ENCODE measurements at regions not wholly inside any gene's neighbourhood (a gene's known extent, or its start where the extent isn't known, plus 50 kb on each side); places are given as distances from the start of the nearest gene placed in this dataset.

DNA sequence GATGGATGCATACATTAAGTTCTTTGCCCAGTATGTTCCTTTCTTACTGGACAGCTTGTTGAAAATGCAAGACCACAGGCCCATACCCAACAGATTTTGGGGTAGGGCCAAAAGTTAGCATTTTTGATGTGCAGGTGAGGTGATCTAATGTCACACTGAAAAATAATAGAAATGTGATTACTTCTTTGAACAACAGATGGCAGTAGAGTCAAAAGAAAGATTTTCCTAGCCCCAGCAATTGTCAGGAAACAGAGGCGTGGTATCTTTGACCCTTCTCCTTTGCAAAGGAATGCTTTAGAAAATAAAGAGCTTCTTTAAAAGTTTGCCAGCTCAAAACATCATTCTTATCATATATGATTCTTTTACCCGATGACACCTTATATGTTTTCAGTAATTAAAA lies 343.6 kb upstream of the SYT4 start:
- ChIA-PET CTCF (interaction anchor here (0.6 to 4.8 kb wide), 11 partner anchors 9 to 1819 kb away, joined by 3 to 36 read pairs (median 4); no protein-coding TSS in a partner anchor), POLR2A (no interaction called here)
- Histone ChIP-seq H3K27ac (ENCODE audit: insufficient read depth in 1 of 2, low read depth in 1 of 2, low read length in 2 of 2, poor library complexity in 1 of 2, severe bottlenecking in 2 of 2) (no peak overlapping the region), H3K9me3 (ENCODE audit: control extremely low read depth in 1 of 5, control insufficient read depth in 4 of 5, insufficient read depth in 2 of 5, low read depth in 1 of 5, low read length in 4 of 5) (no peaks in the 10 kb centered on the region), H3K36me3 (ENCODE audit: control insufficient read depth in 4 of 4, insufficient read depth in 4 of 4, low read length in 3 of 4) (no peaks in the 10 kb centered on the region), H3K4me1 (ENCODE audit: control extremely low read depth in 1 of 4, control insufficient read depth in 4 of 4, insufficient read depth in 4 of 4, low read length in 3 of 4) (no peaks in the 10 kb centered on the region), H3K27me3 (replicated peaks in 2 of 5; ENCODE audit: control insufficient read depth in 4 of 5, insufficient read depth in 5 of 5, low read length in 4 of 5) (no peaks in the 10 kb centered on the region), H3K4me3 (ENCODE audit: control insufficient read depth in 1 of 7, extremely low read depth in 1 of 7, insufficient read depth in 4 of 7, low read depth in 2 of 7, low read length in 6 of 7) (no peak overlapping the region)
- peak; percentile 20 to 36 (median 27) for DNase-seq
- WGBS (ENCODE audit: insufficient coverage): 0% methylated on average over 1 of the region's 2 CpGs

DNA sequence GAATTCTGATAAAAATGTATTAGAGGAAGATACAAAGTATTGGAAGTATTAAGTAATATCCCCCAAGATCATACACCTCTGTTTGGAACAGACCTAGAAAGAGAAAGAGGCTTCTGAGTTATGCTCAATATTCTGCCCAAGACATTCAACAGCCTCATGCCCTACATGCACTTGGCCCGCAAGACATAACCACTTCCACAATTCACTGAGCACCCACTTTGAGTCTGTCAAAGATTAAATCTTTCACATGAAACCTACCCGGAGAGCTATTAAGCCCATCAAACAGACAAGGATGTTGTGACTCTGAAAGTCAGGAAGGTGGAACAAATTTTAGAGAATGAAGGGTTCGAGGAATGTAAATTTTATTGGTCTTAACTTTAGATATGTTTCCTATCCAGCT lies 344.7 kb upstream of the SYT4 start:
- Histone ChIP-seq H3K27ac (ENCODE audit: insufficient read depth in 1 of 2, low read depth in 1 of 2, low read length in 2 of 2, poor library complexity in 1 of 2, severe bottlenecking in 2 of 2) (no peak overlapping the region), H3K9me3 (ENCODE audit: control extremely low read depth in 1 of 5, control insufficient read depth in 4 of 5, insufficient read depth in 2 of 5, low read depth in 1 of 5, low read length in 4 of 5) (no peaks in the 10 kb centered on the region), H3K4me3 (ENCODE audit: control insufficient read depth in 1 of 7, extremely low read depth in 1 of 7, insufficient read depth in 4 of 7, low read depth in 2 of 7, low read length in 6 of 7) (no peak overlapping the region), H3K36me3 (ENCODE audit: control insufficient read depth in 4 of 4, insufficient read depth in 4 of 4, low read length in 3 of 4) (no peaks in the 10 kb centered on the region), H3K27me3 (replicated peaks in 2 of 5; ENCODE audit: control insufficient read depth in 4 of 5, insufficient read depth in 5 of 5, low read length in 4 of 5) (no peaks in the 10 kb centered on the region), H3K4me1 (ENCODE audit: control extremely low read depth in 1 of 4, control insufficient read depth in 4 of 4, insufficient read depth in 4 of 4, low read length in 3 of 4) (no peaks in the 10 kb centered on the region)
- CTCF ChIA-PET: interaction anchor here (0.8 to 4.8 kb wide), 5 partner anchors 10 to 1764 kb away, joined by 3 to 36 read pairs (median 4); no protein-coding TSS in a partner anchor
- POLR2A ChIA-PET: no interaction called here
- peak in 2 of 3 donors; percentile 22 to 45 for DNase-seq
- WGBS (ENCODE audit: insufficient coverage): 75% methylated on average over 1 of the region's 3 CpGs

- Histone ChIP-seq H3K4me1 (ENCODE audit: control extremely low read depth in 1 of 4, control insufficient read depth in 4 of 4, insufficient read depth in 4 of 4, low read length in 3 of 4) (no peaks in the 10 kb centered on the region), H3K4me3 (ENCODE audit: control insufficient read depth in 1 of 7, extremely low read depth in 1 of 7, insufficient read depth in 4 of 7, low read depth in 2 of 7, low read length in 6 of 7) (no peak overlapping the region), H3K36me3 (ENCODE audit: control insufficient read depth in 4 of 4, insufficient read depth in 4 of 4, low read length in 3 of 4) (no peaks in the 10 kb centered on the region), H3K27ac (ENCODE audit: insufficient read depth in 1 of 2, low read depth in 1 of 2, low read length in 2 of 2, poor library complexity in 1 of 2, severe bottlenecking in 2 of 2) (no peak overlapping the region), H3K27me3 (replicated peaks in 2 of 5; ENCODE audit: control insufficient read depth in 4 of 5, insufficient read depth in 5 of 5, low read length in 4 of 5) (no peaks in the 10 kb centered on the region), H3K9me3 (ENCODE audit: control extremely low read depth in 1 of 5, control insufficient read depth in 4 of 5, insufficient read depth in 2 of 5, low read depth in 1 of 5, low read length in 4 of 5) (no peaks in the 10 kb centered on the region)
- WGBS (ENCODE audit: insufficient coverage): 100% methylated on average over 1 of the region's 1 CpG
- DNase-seq: no peak
- ChIA-PET CTCF (interaction anchor here (4.8 kb wide), 1 partner anchor 1760 kb away, joined by 36 read pairs; no protein-coding TSS in a partner anchor), POLR2A (no interaction called here)
These were observed 348.3 kb upstream of the SYT4 start for GRCh38 chr18:43625582-43625981.

DNA sequence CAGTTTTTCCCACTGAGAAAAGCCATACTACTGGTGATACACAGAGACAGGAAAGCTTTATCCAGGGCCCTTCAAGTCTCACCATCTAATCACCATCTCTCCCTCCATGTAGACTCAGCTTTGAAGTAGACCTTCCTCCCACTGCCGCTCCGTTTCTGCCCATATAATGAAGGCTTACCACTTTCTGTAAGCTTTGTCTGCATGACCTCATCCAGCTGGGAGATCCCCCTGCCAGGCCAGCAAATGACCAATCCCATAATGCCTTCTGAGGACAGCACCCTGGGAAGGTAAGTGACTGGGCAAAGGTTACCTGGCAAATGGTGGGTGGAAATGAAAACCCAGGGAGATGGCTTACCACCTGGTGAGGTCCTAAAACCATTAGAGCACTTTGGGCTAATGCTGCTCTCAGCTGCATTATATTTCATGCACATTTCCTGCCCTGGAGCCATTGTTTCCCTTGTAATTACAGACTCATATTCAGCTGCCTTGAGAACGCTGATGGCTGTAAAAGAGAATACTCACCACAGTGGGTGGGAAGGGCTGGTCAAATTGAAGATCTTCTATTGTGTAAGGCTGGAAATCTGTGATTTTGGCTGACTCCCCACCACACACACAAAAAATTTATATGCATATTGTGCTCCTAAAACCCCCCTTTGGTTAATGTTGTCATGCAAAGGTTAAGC lies 350.7 kb upstream of the SYT4 start:
- no peak for DNase-seq
- no peaks in the 10 kb centered on the region for H3K27me3 ChIP-seq (replicated peaks in 2 of 5; ENCODE audit: control insufficient read depth in 4 of 5, insufficient read depth in 5 of 5, low read length in 4 of 5)
- POLR2A ChIA-PET: no interaction called here
- no peak overlapping the region for H3K27ac ChIP-seq (ENCODE audit: insufficient read depth in 1 of 2, low read depth in 1 of 2, low read length in 2 of 2, poor library complexity in 1 of 2, severe bottlenecking in 2 of 2)
- 60% methylated on average over 1 of the region's 3 CpGs for WGBS (ENCODE audit: insufficient coverage)
- H3K9me3 ChIP-seq (ENCODE audit: control extremely low read depth in 1 of 5, control insufficient read depth in 4 of 5, insufficient read depth in 2 of 5, low read depth in 1 of 5, low read length in 4 of 5): no peaks in the 10 kb centered on the region
- no peaks in the 10 kb centered on the region for H3K4me1 ChIP-seq (ENCODE audit: control extremely low read depth in 1 of 4, control insufficient read depth in 4 of 4, insufficient read depth in 4 of 4, low read length in 3 of 4)
- CTCF ChIA-PET: no interaction called here
- H3K36me3 ChIP-seq (ENCODE audit: control insufficient read depth in 4 of 4, insufficient read depth in 4 of 4, low read length in 3 of 4): no peaks in the 10 kb centered on the region
- H3K4me3 ChIP-seq (ENCODE audit: control insufficient read depth in 1 of 7, extremely low read depth in 1 of 7, insufficient read depth in 4 of 7, low read depth in 2 of 7, low read length in 6 of 7): no peak overlapping the region

GRCh38 chr18:43634994-43635393 lies 357.7 kb upstream of the SYT4 start:
- WGBS (ENCODE audit: insufficient coverage): no CpG with 5 or more reads among the region's 2 CpGs
- Histone ChIP-seq H3K36me3 (ENCODE audit: control insufficient read depth in 4 of 4, insufficient read depth in 4 of 4, low read length in 3 of 4) (no peaks in the 10 kb centered on the region), H3K4me3 (ENCODE audit: control insufficient read depth in 1 of 7, extremely low read depth in 1 of 7, insufficient read depth in 4 of 7, low read depth in 2 of 7, low read length in 6 of 7) (no peak overlapping the region), H3K27ac (ENCODE audit: insufficient read depth in 1 of 2, low read depth in 1 of 2, low read length in 2 of 2, poor library complexity in 1 of 2, severe bottlenecking in 2 of 2) (no peak overlapping the region), H3K27me3 (replicated peaks in 2 of 5; ENCODE audit: control insufficient read depth in 4 of 5, insufficient read depth in 5 of 5, low read length in 4 of 5) (no peaks in the 10 kb centered on the region), H3K4me1 (ENCODE audit: control extremely low read depth in 1 of 4, control insufficient read depth in 4 of 4, insufficient read depth in 4 of 4, low read length in 3 of 4) (no peaks in the 10 kb centered on the region), H3K9me3 (ENCODE audit: control extremely low read depth in 1 of 5, control insufficient read depth in 4 of 5, insufficient read depth in 2 of 5, low read depth in 1 of 5, low read length in 4 of 5) (no peaks in the 10 kb centered on the region)
- POLR2A ChIA-PET: no interaction called here
- CTCF ChIA-PET: interaction anchor here (1.4 kb wide), 1 partner anchor 10 kb away, joined by 3 read pairs; no protein-coding TSS in a partner anchor
- DNase-seq: no peak

GRCh38 chr18:43635397-43635796 lies 358.1 kb upstream of the SYT4 start:
- H3K4me1 ChIP-seq (ENCODE audit: control extremely low read depth in 1 of 4, control insufficient read depth in 4 of 4, insufficient read depth in 4 of 4, low read length in 3 of 4): no peaks in the 10 kb centered on the region
- DNase-seq: no peak
- POLR2A ChIA-PET: no interaction called here
- CTCF ChIA-PET: interaction anchor here (1.4 kb wide), 1 partner anchor 11 kb away, joined by 3 read pairs; no protein-coding TSS in a partner anchor
- 100% methylated on average over 2 of the region's 3 CpGs for WGBS (ENCODE audit: insufficient coverage)
- no peaks in the 10 kb centered on the region for H3K9me3 ChIP-seq (ENCODE audit: control extremely low read depth in 1 of 5, control insufficient read depth in 4 of 5, insufficient read depth in 2 of 5, low read depth in 1 of 5, low read length in 4 of 5)
- H3K36me3 ChIP-seq (ENCODE audit: control insufficient read depth in 4 of 4, insufficient read depth in 4 of 4, low read length in 3 of 4): no peaks in the 10 kb centered on the region
- H3K27me3 ChIP-seq (replicated peaks in 2 of 5; ENCODE audit: control insufficient read depth in 4 of 5, insufficient read depth in 5 of 5, low read length in 4 of 5): no peaks in the 10 kb centered on the region
- no peak overlapping the region for H3K4me3 ChIP-seq (ENCODE audit: control insufficient read depth in 1 of 7, extremely low read depth in 1 of 7, insufficient read depth in 4 of 7, low read depth in 2 of 7, low read length in 6 of 7)
- no peak overlapping the region for H3K27ac ChIP-seq (ENCODE audit: insufficient read depth in 1 of 2, low read depth in 1 of 2, low read length in 2 of 2, poor library complexity in 1 of 2, severe bottlenecking in 2 of 2)

DNA sequence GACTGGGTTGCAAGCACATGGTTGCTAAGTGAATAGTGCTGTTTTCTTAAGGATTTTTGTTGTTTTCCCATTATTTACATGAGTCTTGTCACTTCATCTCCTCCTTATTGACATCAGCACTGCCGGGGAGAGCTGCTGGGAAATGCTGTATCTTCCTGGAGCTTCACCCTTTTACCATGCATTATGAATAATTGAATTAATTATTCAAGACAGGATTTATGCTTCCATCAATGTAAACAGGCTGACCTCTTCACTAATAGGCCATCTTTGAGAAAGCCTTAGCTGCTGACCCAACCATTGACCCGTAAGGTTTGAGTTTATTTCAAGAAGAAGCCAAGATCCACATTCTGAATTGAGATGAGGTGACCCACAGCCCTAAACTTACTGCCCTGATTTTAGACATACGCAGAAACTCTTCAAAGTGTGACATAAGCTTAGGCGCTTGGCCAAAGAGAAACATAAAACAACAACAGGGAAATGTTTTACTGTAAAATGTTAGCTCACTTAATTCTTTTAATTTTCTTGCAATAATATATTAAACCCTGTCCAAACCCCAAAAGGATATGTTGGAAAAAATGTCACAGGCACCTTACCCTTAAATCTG lies 365.5 kb upstream of the SYT4 start:
- no peak overlapping the region for H3K27ac ChIP-seq (ENCODE audit: insufficient read depth in 1 of 2, low read depth in 1 of 2, low read length in 2 of 2, poor library complexity in 1 of 2, severe bottlenecking in 2 of 2)
- H3K4me1 ChIP-seq (ENCODE audit: control extremely low read depth in 1 of 4, control insufficient read depth in 4 of 4, insufficient read depth in 4 of 4, low read length in 3 of 4): no peaks in the 10 kb centered on the region
- CTCF ChIA-PET: no interaction called here
- no peak for DNase-seq
- H3K36me3 ChIP-seq (ENCODE audit: control insufficient read depth in 4 of 4, insufficient read depth in 4 of 4, low read length in 3 of 4): no peaks in the 10 kb centered on the region
- H3K27me3 ChIP-seq (replicated peaks in 2 of 5; ENCODE audit: control insufficient read depth in 4 of 5, insufficient read depth in 5 of 5, low read length in 4 of 5): no peaks in the 10 kb centered on the region
- no peaks in the 10 kb centered on the region for H3K9me3 ChIP-seq (ENCODE audit: control extremely low read depth in 1 of 5, control insufficient read depth in 4 of 5, insufficient read depth in 2 of 5, low read depth in 1 of 5, low read length in 4 of 5)
- H3K4me3 ChIP-seq (ENCODE audit: control insufficient read depth in 1 of 7, extremely low read depth in 1 of 7, insufficient read depth in 4 of 7, low read depth in 2 of 7, low read length in 6 of 7): no peak overlapping the region
- WGBS (ENCODE audit: insufficient coverage): 70% methylated on average over 1 of the region's 4 CpGs
- POLR2A ChIA-PET: no interaction called here
